CD4-positive, alpha-beta T cell (primary cell): ENCODE measurements at regions not wholly inside any gene's neighbourhood (a gene's known extent, or its start where the extent isn't known, plus 50 kb on each side); places are given as distances from the start of the nearest gene placed in this dataset.

Source experiments
- ATAC-seq: fragments of 200-7000 bp; cut with Tn5 transposase; one replicate; pipeline ENCODE4 v1.10.0; 2022; ENCODE audit warnings: mild to moderate bottlenecking; ENCODE audit not compliant: poor library complexity
- CTCF ChIA-PET: fragments of 350-600 bp; sonication (Branson Sonifier 250); formaldehyde crosslinking; loops from one replicate; lab custom pipeline; 2021; ENCODE audit warnings: antibody characterized with exemption, inconsistent platforms; lab: Charles Lee
- POLR2A ChIA-PET: fragments of 350-600 bp; sonication (Branson Sonifier 250); formaldehyde crosslinking; loops from one replicate; lab custom pipeline; 2021; ENCODE audit warnings: antibody characterized with exemption, inconsistent platforms; lab: Charles Lee
- DNase-seq, 14 experiments: peaks; one replicate each; pipeline ENCODE4 v3.0.0-alpha.2; 2013 to 2020; ENCODE audit warnings: mixed read lengths in 2 of 14
- H3K27ac ChIP-seq, 2 donors: one replicate each; pipeline versions ENCODE4 v1.5.1 to v1.7.0; 2013; ENCODE audit warnings: low read length in 2 of 2, low read depth in 1 of 2, mild to moderate bottlenecking in 1 of 2
- H3K27me3 ChIP-seq, 2 experiments: 1 replicate in 1 of 2; 2 replicates in 1 of 2; pipeline versions ENCODE4 v1.6.1 to v1.7.0; 2013; ENCODE audit warnings: low read length in 2 of 2, control low read depth in 1 of 2, mild to moderate bottlenecking in 1 of 2, moderate library complexity in 1 of 2; ENCODE audit not compliant: insufficient read depth in 2 of 2, control insufficient read depth in 1 of 2
- H3K36me3 ChIP-seq: one replicate; pipeline ENCODE4 v1.6.1; 2013; ENCODE audit warnings: low read length, control low read depth; ENCODE audit not compliant: insufficient read depth
- H3K4me1 ChIP-seq: one replicate; pipeline ENCODE4 v1.6.1; 2013; ENCODE audit warnings: low read length, control low read depth; ENCODE audit not compliant: insufficient read depth
- H3K4me3 ChIP-seq: one replicate; pipeline ENCODE4 v1.5.1; 2013; ENCODE audit warnings: mild to moderate bottlenecking, low read length, moderate library complexity
- H3K9me3 ChIP-seq, 2 experiments: 1 replicate in 1 of 2; 2 replicates in 1 of 2; pipeline versions ENCODE4 v1.6.1 to v1.7.0; 2013; ENCODE audit warnings: low read length in 2 of 2, mild to moderate bottlenecking in 2 of 2, control low read depth in 1 of 2, moderate library complexity in 1 of 2; ENCODE audit not compliant: control insufficient read depth in 1 of 2, insufficient read depth in 1 of 2
- H3K27ac Mint-ChIP-seq: one replicate; pipeline ENCODE4 v1.8.0; 2020; ENCODE audit warnings: mixed read lengths
- H3K27me3 Mint-ChIP-seq: one replicate; pipeline ENCODE4 v1.8.0; 2021; ENCODE audit warnings: mixed read lengths
- H3K36me3 Mint-ChIP-seq: one replicate; pipeline ENCODE4 v1.8.0; 2021; ENCODE audit warnings: low read depth, mixed read lengths
- H3K4me1 Mint-ChIP-seq: one replicate; pipeline ENCODE4 v1.8.0; 2021; ENCODE audit warnings: low read depth, mixed read lengths
- H3K4me3 Mint-ChIP-seq: one replicate; pipeline ENCODE4 v1.8.0; 2020; ENCODE audit warnings: mild to moderate bottlenecking, mixed read lengths
- H3K9me3 Mint-ChIP-seq: one replicate; pipeline ENCODE4 v1.8.0; 2020; ENCODE audit warnings: mixed read lengths
- intact Hi-C, 2 experiments: fragments of 100-400 bp; cut with DNase I in 1 of 2; cut with micrococcal nuclease in 1 of 2; formaldehyde crosslinking; loops; one replicate each; pipeline versions ENCODE4 v1.15.1 to v1.9.0; 2023 to 2025; cut with DNase I, micrococcal nuclease
- TF ChIP-seq, protein P1 (sequence below): fragments of 200-600 bp; IDR thresholded peaks from one replicate; pipeline ENCODE4 v1.8.0; 2022; ENCODE audit warnings: antibody characterized with exemption, mild to moderate bottlenecking

DNA sequence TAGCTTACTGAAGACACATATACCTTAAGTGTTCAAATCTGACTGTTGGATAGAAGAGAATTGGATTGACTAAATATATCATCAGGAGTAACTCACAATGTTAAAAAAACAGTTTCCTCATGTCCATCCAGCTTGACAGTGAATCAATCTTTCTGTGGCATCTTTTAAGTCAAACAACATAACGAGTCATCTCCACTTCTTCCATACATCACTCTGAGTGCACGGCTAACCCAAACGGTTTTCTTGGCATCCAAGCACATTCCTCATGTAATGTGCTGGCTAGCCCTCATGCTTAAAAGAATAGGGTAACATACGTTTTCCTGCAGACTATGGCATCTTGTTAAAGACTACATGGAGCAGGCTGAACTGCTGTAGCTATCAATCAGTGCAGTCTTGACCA, 291.5 kb upstream of the TRPC7 start:
- Mint-ChIP-seq H3K27me3 (peaks cover 5% of the 10 kb centered on the region), H3K4me3 (no peak overlapping the region), H3K36me3 (no peaks in the 10 kb centered on the region), H3K27ac (no peak overlapping the region), H3K9me3 (peaks cover 8% of the 10 kb centered on the region), H3K4me1 (no peaks in the 10 kb centered on the region)
- ChIA-PET CTCF (no interaction called here), POLR2A (no interaction called here)
- Histone ChIP-seq H3K4me3 (no peak overlapping the region), H3K36me3 (no peaks in the 10 kb centered on the region), H3K27me3 (no peaks in the 10 kb centered on the region), H3K4me1 (no peaks in the 10 kb centered on the region), H3K9me3 (peaks cover 0 to 3% of the 10 kb centered on the region in 2 experiments), H3K27ac (no peak overlapping the region)
- intact Hi-C loops = no loop called here
- DNase-seq (no peak), ATAC-seq (no peak)
- TF ChIP-seq, protein P1, sequence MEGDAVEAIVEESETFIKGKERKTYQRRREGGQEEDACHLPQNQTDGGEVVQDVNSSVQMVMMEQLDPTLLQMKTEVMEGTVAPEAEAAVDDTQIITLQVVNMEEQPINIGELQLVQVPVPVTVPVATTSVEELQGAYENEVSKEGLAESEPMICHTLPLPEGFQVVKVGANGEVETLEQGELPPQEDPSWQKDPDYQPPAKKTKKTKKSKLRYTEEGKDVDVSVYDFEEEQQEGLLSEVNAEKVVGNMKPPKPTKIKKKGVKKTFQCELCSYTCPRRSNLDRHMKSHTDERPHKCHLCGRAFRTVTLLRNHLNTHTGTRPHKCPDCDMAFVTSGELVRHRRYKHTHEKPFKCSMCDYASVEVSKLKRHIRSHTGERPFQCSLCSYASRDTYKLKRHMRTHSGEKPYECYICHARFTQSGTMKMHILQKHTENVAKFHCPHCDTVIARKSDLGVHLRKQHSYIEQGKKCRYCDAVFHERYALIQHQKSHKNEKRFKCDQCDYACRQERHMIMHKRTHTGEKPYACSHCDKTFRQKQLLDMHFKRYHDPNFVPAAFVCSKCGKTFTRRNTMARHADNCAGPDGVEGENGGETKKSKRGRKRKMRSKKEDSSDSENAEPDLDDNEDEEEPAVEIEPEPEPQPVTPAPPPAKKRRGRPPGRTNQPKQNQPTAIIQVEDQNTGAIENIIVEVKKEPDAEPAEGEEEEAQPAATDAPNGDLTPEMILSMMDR = no peak

DNA sequence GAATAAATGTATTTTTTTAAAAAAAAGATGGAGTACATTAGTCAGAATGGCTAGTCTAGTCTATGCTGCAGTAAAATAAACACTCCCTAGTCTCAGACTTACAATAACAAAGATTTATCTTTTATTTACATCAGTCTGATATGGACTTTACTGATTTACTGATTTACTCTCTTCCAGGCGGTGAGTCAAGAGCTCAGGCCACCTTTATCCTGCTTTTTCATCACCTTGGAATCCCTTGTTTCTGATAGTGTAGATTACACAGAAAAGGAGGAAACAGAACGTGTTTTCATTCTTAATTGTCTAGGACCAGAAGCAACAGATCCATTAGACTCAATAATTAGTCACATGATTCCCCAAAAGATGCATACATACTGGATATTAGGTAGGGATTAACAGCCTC, 290.1 kb upstream of the TRPC7 start:
- no peak for ATAC-seq
- Mint-ChIP-seq H3K27me3 (peaks cover 5% of the 10 kb centered on the region), H3K36me3 (no peaks in the 10 kb centered on the region), H3K4me1 (no peaks in the 10 kb centered on the region), H3K27ac (no peak overlapping the region), H3K9me3 (peaks cover 10% of the 10 kb centered on the region), H3K4me3 (no peak overlapping the region)
- no peaks in the 10 kb centered on the region for H3K36me3 ChIP-seq
- TF ChIP-seq, protein P1 = no peak
- ChIA-PET CTCF (no interaction called here), POLR2A (no interaction called here)
- no peaks in the 10 kb centered on the region for H3K4me1 ChIP-seq
- intact Hi-C loops = no loop called here
- no peak for DNase-seq
- H3K27ac ChIP-seq = no peak overlapping the region
- H3K4me3 ChIP-seq = no peak overlapping the region
- no peaks in the 10 kb centered on the region for H3K27me3 ChIP-seq
- H3K9me3 ChIP-seq = peaks cover 0 to 3% of the 10 kb centered on the region in 2 experiments

DNA sequence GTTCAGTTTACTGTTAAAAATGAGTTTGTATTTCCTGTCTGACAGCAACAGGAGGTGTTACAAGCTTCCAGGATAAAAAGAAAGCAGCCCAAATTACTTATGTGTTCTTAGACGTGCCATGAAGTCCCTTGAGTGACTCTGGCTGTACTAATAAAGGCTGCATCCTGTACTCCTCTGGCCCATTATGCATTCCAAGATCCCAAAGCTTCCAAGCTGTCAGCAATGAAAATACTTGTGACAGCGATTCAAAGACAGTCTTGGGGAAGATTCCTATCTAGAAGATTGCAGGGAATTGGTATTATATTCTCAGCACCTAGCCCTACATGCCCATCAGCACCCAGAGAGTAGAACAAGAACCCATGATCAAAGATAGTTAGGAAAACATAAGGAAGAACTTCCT, 281.6 kb upstream of the TRPC7 start:
- Histone ChIP-seq H3K27me3 (no peaks in the 10 kb centered on the region), H3K4me3 (no peak overlapping the region), H3K27ac (no peak overlapping the region), H3K9me3 (peaks cover 0 to 2% of the 10 kb centered on the region in 2 experiments), H3K4me1 (no peaks in the 10 kb centered on the region), H3K36me3 (no peaks in the 10 kb centered on the region)
- Mint-ChIP-seq H3K9me3 (peaks cover 2% of the 10 kb centered on the region), H3K27me3 (no peaks in the 10 kb centered on the region), H3K4me3 (no peak overlapping the region), H3K27ac (no peak overlapping the region), H3K36me3 (no peaks in the 10 kb centered on the region), H3K4me1 (no peaks in the 10 kb centered on the region)
- DNase-seq (no peak), ATAC-seq (no peak)
- CTCF ChIA-PET = no interaction called here
- POLR2A ChIA-PET = no interaction called here
- intact Hi-C loops = no loop called here
- TF ChIP-seq, protein P1 = no peak
